ENCODE measurements at regions not wholly inside any gene's neighbourhood (a gene's known extent, or its start where the extent isn't known, plus 50 kb on each side); places are given as distances from the start of the nearest gene placed in this dataset.

- Histone ChIP-seq H3K27ac (ENCODE audit: insufficient read depth, low read depth, low read length) (no peak overlapping the region), H4K20me1 (replicated peaks; ENCODE audit: control insufficient read depth, extremely low read depth, insufficient read depth, low read length) (no peaks in the 10 kb centered on the region), H3K79me2 (ENCODE audit: control insufficient read depth, insufficient read depth, low read length) (no peaks in the 10 kb centered on the region), H3K4me2 (ENCODE audit: insufficient read depth, low read length) (no peak overlapping the region), H3K9ac (replicated peaks; ENCODE audit: extremely low read depth, insufficient read depth, low read length) (no peak overlapping the region), H2AFZ (ENCODE audit: low read depth, low read length) (no peak overlapping the region), H3K9me1 (replicated peaks; ENCODE audit: control insufficient read depth, extremely low read depth, insufficient read depth, low read length) (no peaks in the 10 kb centered on the region), H3K27me3 (ENCODE audit: control insufficient read depth in 2 of 2, insufficient read depth in 2 of 2, low read length in 2 of 2) (no peaks in the 10 kb centered on the region), H3K9me3 (replicated peaks; ENCODE audit: control insufficient read depth, insufficient read depth, low read length) (no peaks in the 10 kb centered on the region), H3K36me3 (ENCODE audit: control insufficient read depth in 2 of 2, extremely low read depth in 1 of 2, insufficient read depth in 2 of 2, low read length in 2 of 2) (no peaks in the 10 kb centered on the region), H3K4me1 (ENCODE audit: control insufficient read depth, extremely low read depth, insufficient read depth, low read length) (no peaks in the 10 kb centered on the region), H3K4me3 (replicated peaks in 1 of 3; ENCODE audit: insufficient read depth in 1 of 3, low read depth in 1 of 3, low read length in 3 of 3) (no peak overlapping the region)
- DNase-seq (ENCODE audit: low read depth, low spot score) (no peak), FAIRE-seq (no peak)
- dilution Hi-C loops (cut with MboI; ENCODE audit: extremely low pct_ligation_motif_present, low sequenced_read_pairs), result no loop called here
- intact Hi-C loops (cut with micrococcal nuclease), result no loop called here
- no TSS peak for BruUV-seq (replicated peaks)
- CTCF ChIA-PET, result no interaction called here
- TF ChIP-seq FOS (IDR thresholded peaks at IDR 0.05; ENCODE audit: borderline replicate concordance, insufficient read depth, low read length) (no peak), JUN (IDR thresholded peaks at IDR 0.05; ENCODE audit: borderline replicate concordance, insufficient read depth, insufficient read length, low read depth) (no peak), GATA2 (IDR thresholded peaks at IDR 0.05; ENCODE audit: insufficient read depth, insufficient read length, low read depth, low read length) (no peak), POLR2A (IDR thresholded peaks at IDR 0.05; ENCODE audit: low read depth, low read length) (no peak), CTCF (IDR thresholded peaks at IDR 0.05; ENCODE audit: extremely low read depth in 1 of 2, insufficient read depth in 1 of 2, low read depth in 1 of 2, low read length in 2 of 2) (no peak), POLR2AphosphoS5 (IDR thresholded peaks at IDR 0.05; ENCODE audit: insufficient read depth, low read depth, low read length) (no peak), EZH2 (IDR thresholded peaks at IDR 0.05; ENCODE audit: borderline replicate concordance, low read depth, low read length, severe bottlenecking) (no peak), MYC (IDR thresholded peaks at IDR 0.05; ENCODE audit: low read depth, low read length) (no peak), MAX (IDR thresholded peaks at IDR 0.05; ENCODE audit: insufficient read depth, insufficient read length) (no peak)
- POLR2A ChIA-PET, result no interaction called here
These were observed 639.8 kb downstream of the TMEM121 start for GRCh38 chr14:106166232-106166631.

Measured in endothelial cell of umbilical vein (primary cell).